HG03575 (cell line): ENCODE measurements at regions not wholly inside any gene's neighbourhood (a gene's known extent, or its start where the extent isn't known, plus 50 kb on each side); places are given as distances from the start of the nearest gene placed in this dataset.
"Not testable (repeated sequence)": the region's sequence is repeated elsewhere in the genome, so short reads cannot be mapped to it uniquely, and the experiment has no call there.

Experiments
- ATAC-seq: cut with Tn5 transposase; IDR thresholded peaks from one replicate; pipeline ENCODE4 v1.9.1; 2021; ENCODE audit not compliant: unreplicated experiment, insufficient number of reproducible peaks, low FRiP score; ENCODE audit errors: extremely low read depth

- no peak for ATAC-seq
Observed at GRCh38 chr6:71642120-71642519, 244.2 kb upstream of the RIMS1 start.

- ATAC-seq, result no peak
Observed at GRCh38 chr6:71642793-71643192, 243.6 kb upstream of the RIMS1 start.

GRCh38 chr6:71645299-71645698 lies 241.1 kb upstream of the RIMS1 start:
- no peak for ATAC-seq

GRCh38 chr6:71649915-71650314 lies 236.4 kb upstream of the RIMS1 start:
- ATAC-seq, result no peak

- ATAC-seq, result no peak
Observed at GRCh38 chr6:71651636-71652035, 234.7 kb upstream of the RIMS1 start.

GRCh38 chr6:71656121-71656520 lies 230.2 kb upstream of the RIMS1 start:
- no peak for ATAC-seq

- ATAC-seq, result no peak
Observed at GRCh38 chr6:71665931-71666330, 220.4 kb upstream of the RIMS1 start.

GRCh38 chr6:71672876-71673275 lies 213.5 kb upstream of the RIMS1 start:
- no peak for ATAC-seq

GRCh38 chr6:71675386-71675785 lies 211.0 kb upstream of the RIMS1 start:
- ATAC-seq, result no peak

- no peak for ATAC-seq
Observed at GRCh38 chr6:71676298-71676697, 210.1 kb upstream of the RIMS1 start.

- no peak for ATAC-seq
Observed at GRCh38 chr6:71678091-71678490, 208.3 kb upstream of the RIMS1 start.

- ATAC-seq, result no peak
Observed at GRCh38 chr6:71681234-71681867, 205.0 kb upstream of the RIMS1 start.

GRCh38 chr6:71686021-71686677 lies 200.2 kb upstream of the RIMS1 start:
- not testable (repeated sequence) for ATAC-seq

GRCh38 chr6:71698702-71699101 lies 187.6 kb upstream of the RIMS1 start:
- no peak for ATAC-seq

- no peak for ATAC-seq
Observed at GRCh38 chr6:71706523-71706922, 179.8 kb upstream of the RIMS1 start.

- no peak for ATAC-seq
Observed at GRCh38 chr6:71707059-71707458, 179.3 kb upstream of the RIMS1 start.

GRCh38 chr6:71720705-71721104 lies 165.6 kb upstream of the RIMS1 start:
- ATAC-seq, result no peak

- ATAC-seq, result no peak
Observed at GRCh38 chr6:71721642-71722041, 164.7 kb upstream of the RIMS1 start.

GRCh38 chr6:71722736-71723135 lies 163.6 kb upstream of the RIMS1 start:
- ATAC-seq, result no peak

- ATAC-seq, result no peak
Observed at GRCh38 chr6:71724456-71725125, 161.8 kb upstream of the RIMS1 start.
